Occipital lobe (tissue), 1 donor: ENCODE measurements at regions not wholly inside any gene's neighbourhood (a gene's known extent, or its start where the extent isn't known, plus 50 kb on each side); places are given as distances from the start of the nearest gene placed in this dataset.

Source experiments
- DNase-seq: peaks from one replicate; lab custom pipeline; 2025; lab: John Stamatoyannopoulos, UW

DNA sequence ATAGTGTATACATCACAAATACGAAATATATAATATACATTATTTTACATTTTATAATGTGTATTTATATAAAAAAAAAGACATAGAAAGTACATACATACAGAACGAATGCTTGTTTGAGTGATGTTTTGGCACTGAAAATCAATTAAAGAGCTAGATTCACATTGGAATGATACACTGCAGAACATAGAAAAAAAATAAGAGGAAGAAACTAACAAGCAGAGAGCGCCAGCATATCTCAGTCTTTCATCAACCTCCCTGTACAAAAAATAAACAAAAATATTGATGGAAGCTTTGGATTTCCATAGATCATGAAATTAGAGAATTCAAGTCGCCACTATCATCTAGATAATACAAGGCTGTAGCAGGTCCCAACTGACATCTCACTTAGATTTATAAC lies 420.6 kb downstream of the CENPC start:
- DNase-seq: no peak

DNA sequence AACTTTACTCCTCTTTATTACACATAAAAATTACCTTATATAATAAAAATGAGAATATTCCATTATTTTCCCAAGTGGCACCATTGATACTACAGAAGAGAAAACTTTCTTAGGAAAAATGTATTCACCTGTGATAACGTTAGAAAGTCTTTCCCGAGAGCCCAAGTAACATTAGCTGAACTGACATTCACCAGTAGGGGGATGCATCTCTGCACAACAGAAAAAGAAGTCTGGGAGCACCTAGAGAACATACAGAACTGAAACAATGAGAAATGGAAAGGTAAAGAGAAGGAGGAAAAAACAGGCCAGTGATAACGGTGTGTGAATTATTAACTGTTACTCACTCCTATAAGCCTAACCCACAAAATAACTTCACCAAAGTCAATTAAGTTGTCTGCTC lies 423.3 kb downstream of the CENPC start:
- DNase-seq: no peak

DNA sequence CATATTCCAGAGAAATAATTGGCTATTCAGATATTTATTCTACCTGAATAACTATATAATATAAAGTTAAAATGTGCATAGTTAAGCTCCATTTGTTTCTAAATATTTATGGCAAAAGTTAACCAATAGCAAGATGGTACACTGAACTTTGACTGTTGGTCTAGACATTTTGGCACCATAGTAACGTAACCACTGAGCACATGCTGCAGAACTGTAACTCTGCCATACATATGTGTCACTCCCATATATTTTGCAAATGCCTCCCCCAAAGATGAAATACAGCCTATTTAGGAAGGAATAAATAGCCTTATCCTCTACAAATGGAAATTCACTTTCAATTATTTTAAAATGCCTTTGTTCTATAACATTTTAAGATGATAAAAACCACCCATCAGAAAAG lies 424.9 kb downstream of the CENPC start:
- DNase-seq: no peak

DNA sequence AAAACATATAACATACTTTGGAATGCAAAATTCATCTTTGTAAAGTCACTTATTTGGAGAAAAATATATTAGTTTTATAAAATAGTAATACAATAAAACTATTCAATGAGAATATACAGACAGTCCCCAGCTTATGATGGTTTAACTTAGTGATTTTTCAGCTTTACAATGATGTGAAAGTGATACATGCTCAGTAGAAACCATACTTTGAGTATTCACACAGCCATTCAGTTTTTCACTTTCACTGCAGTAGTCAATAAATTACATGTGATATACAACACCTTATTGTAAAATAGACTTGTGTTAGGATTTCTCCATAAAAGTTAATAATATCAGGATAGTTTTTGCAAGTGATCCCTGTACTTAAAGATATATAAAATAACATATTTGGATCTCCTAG lies 436.0 kb downstream of the CENPC start:
- DNase-seq: no peak

DNA sequence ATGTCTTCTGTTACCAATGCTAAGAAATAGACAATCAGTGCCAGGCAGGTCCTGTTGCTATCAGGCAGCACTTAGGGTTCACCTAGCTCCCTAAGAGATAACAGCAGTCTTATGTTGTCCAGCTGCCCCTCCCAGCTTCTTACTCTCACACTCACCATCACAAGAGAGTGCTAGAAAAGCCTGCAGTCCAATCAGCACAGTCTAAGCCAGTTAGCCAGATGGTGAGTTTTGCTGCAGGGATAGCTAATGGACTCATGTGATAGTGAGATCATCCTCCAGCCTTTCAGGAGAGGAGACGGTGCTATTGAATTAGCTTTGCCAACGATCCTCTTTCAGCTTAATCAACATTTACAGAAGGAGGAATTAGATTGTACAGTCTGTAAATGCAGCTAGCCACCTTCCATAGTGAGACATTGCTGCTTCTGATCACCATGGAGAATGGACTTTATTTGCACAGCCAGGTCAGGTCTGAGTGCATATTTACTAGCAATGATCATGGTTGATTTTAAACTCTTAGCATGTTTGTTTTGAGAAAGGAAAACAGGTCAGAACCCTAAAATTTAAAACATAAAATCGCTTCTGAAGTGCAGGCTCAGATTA lies 438.3 kb downstream of the CENPC start:
- no peak for DNase-seq

DNA sequence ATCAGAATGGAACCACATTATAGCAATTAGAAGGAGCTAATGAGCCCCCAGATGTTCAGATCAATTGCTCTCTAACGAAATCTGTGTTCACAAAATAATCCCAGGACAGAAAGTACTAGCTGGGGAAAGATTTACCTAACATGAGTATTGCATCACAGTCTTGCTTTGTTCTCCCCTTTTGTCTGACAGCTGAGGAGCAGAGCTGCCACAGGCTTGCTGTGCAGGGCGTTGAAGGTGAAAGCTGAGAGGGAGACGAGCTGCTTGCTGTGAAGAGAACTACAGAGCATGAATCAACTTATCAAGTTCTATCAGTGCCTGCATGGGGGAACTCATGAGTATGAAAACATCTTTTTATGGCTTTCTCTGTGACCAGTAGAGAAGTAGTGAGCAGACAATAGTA lies 441.2 kb downstream of the CENPC start:
- DNase-seq: no peak

DNA sequence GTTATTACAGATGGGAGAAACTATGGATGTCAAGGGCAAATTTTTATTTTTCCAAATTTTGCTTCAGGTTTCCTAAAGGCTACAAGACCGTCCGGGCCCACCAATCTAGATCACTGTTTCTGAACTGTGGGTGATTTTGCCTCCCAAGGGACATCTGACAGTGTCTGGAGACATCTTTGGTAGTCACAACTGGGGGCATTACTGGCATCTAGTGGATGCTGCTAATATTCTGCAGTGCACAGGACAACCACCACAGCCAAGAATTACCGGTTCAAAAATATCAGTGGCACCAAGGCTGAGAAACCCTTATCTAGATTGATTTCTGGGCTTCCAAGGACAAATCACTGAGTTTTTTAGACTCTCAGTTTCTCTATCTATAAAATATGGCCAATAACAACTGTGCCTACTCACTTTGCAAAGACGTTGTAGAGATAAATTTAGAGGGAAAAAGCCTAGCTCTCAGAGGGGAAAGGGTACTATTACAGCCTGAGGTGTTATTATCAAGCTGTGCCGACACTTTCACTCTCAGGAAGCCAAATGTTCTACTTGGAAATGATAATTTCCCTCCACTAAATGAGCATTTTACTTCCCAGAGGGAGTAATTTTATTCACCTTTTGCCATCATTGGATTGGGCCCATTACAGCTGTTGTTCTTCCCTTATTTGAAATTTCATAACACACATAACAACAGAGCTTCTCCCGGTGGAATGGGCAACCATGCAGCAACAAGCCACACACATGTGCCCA lies 442.1 kb downstream of the CENPC start:
- DNase-seq: no peak

DNA sequence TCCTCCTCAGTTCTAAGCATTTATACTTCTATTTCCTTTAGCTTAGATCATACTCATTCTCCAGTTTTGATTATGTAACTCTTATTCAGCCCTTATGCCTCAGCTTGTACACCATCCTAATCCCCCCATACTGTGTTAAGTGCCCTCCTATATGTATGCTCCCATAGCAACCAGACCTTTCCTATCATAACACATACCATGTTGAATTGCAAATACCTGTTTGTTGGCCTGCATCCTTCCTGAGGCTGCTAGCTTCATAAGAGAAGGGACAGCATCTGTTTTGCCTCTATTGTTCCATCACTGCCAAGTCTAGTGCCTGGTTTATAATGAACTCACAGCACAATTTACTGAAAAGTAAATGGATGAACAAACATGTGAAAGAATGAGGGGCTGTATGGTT lies 443.7 kb downstream of the CENPC start:
- no peak for DNase-seq

DNA sequence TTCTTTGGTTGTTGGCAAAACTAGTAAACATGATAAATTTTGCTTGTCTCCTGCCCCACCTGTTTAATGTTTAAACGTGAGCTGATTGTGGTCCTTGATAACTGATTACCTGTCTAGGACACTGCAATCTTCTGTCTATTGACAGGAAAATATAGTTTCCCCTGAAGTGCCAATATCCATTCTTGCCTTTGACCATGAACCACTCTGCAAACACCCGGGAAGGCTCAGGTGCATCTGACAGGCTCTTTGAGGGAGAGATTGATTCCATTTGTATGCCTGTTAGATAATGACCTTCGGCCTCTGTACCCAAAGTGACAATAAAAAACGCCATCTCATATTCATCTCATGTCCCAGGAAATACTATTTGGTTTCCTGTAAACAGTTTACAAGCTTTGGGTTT lies 453.0 kb downstream of the CENPC start:
- no peak for DNase-seq

DNA sequence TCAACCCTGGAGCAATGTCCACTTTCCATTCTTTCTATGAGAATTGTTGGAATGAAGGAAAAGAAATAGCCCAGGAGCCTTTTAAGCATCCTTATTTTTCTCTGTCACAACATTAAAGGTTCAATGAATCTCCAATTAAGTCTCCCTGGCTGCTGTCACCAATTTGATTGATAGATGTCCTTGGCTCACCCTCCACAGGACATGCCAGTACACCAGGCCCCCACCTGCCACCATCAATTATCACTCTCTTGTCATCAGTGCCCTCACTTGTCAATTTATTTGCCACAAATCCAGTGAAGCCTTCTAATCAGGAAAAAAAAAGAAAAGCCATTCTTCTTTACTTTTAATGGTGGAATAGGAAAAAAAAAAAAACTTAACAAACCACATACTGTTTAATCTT lies 453.6 kb downstream of the CENPC start:
- no peak for DNase-seq

DNA sequence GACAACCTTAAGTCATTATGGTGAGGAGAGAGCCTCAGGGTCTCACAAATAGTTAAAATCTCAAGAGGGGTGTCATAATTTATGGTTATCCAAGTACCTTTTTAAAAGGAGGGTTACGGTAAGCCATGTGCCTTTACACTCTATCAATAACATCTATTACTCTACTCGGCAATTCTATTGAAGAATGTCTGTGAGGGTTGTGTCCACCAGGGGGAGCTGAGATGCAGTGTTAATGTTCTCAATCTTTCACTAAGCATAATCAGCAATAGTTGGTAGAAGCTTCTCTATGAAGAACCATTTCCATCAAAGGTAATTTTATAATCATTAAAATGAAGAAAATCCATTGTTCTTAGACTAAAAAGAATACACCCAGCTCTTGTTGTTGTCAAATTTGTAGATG lies 457.4 kb downstream of the CENPC start:
- no peak for DNase-seq

DNA sequence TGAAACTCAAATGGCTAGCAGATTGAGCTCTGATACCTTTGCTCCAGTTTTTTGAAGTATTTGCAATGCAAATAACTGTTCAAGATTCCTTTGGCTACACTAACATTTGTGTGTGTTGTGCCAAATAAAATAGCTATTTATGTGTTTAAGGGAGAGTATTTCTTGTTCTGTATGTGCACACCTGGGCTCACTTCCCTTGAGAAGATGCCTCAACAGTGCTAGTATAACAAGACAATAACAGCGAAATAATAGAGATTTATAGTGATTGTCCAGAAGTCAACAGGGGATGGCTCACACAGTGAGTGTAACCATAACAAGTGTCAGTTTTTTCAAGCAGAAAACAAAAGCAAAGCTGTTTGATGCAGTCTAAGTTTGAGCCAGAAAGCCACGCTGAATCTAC lies 460.5 kb downstream of the CENPC start:
- DNase-seq: no peak

DNA sequence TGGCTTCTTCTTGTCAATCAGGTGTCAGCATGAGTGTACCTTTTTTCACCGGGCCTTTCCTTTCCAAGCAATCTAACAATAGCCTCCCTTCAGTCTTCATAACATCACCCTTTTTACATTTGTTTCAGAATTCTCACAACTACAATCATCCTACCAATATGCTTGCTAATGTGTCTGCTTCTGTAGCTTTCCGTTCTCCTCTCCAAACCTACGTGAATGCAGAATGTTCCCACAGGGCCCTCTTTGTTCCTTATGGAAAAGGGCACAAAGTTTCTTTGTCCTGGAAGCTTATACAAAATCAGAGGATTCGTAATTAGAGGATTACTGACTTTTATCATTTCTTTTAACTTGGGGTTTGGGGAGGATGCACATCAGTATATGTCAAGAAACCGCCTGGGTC lies 461.8 kb downstream of the CENPC start:
- DNase-seq: no peak

DNA sequence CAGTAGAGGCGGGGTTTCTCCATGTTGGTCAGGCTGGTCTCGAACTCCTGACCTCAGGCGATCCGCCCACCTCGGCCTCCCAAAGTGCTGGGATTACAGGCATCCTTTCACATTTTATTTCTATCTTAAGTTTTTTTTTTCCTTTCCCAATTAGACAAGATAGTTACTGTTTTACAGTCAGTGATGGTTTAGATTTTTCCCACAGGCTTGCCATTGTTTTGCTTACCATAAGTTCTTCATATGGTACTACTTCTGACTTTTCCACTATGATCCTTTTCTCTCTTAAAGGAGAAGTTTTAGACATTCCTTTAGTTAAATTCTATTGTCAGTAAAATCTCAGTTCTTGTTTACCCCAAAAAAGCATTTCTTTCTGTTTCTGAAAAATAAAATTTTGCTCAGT lies 462.6 kb downstream of the CENPC start:
- DNase-seq: no peak

DNA sequence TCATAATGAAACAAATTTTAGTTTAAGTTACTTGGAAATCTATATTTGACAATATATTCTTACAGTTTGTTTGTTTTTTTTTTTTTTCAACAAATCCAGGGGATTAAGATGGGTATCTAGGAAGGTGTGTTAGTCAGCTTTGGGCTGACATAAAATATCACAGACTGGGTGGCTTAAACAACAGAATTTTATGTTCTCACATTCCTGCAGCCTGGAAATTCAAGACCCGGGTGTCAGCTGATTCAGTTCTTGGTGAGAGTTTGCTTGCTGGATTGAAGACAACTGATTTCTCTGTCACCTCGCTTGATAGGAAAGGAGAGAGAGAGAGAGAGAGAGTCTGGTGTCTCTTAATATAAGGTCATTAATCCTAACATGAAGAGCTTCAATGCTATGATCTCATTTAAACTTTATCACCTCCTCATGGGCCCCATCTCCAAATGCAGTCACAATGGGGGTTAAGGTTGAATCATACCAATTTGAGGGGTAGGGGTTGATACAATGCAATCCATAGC lies 465.2 kb downstream of the CENPC start:
- DNase-seq: no peak

DNA sequence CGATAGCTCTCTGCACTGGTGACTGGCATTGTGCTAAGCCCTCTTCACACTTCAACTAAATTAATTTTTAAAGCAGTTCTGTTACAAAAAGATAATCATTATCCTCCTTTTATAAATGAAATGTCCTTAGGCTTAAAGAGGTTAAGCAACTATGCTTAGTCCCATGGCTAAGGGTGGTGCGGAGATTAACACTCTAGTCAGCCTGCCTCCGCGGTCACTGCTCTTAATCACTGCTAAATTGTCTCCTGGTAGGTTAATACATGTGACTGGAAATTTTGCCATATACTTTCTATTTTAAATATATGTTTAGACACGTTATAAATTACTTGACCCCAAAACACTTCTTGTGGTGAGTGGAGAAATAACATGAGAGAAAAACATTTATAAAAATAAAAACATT lies 473.7 kb downstream of the CENPC start:
- DNase-seq: no peak

DNA sequence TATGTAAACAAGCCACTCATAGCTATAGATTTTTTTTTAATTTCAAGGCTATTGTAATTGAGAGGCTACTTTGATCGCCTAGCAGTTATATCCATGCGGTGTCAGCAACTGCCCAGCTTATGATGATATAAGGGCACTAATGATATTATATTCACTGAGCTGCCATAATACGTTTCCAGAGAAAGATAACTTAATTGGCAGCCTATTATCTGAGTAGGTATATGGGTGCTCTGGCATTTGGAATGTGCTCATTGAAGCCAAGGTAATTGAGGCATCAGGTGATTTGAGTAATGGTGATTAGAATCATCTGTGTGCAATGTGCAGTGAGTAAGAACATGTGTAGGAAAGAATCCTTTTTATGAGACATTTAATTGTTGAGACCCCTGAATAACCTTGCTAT lies 490.0 kb downstream of the CENPC start:
- DNase-seq: no peak

DNA sequence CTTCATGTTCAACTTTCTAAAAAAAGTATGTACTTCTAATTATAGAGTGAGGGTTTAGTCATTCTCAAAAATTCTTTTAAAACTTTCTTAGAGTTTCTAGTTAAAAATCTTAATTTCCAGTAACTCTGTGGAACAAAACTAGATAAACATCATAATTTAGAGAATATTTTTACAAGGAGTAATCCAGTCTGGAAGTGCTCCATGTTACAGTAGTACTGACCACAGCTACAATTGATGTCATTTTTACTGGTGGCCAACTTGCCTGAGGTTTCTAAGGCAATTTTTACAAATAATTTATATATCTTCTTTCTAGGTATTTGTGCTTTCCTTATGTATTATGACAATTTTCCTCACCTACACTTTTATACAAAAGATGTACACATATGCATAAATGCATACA lies 490.4 kb downstream of the CENPC start:
- no peak for DNase-seq

DNA sequence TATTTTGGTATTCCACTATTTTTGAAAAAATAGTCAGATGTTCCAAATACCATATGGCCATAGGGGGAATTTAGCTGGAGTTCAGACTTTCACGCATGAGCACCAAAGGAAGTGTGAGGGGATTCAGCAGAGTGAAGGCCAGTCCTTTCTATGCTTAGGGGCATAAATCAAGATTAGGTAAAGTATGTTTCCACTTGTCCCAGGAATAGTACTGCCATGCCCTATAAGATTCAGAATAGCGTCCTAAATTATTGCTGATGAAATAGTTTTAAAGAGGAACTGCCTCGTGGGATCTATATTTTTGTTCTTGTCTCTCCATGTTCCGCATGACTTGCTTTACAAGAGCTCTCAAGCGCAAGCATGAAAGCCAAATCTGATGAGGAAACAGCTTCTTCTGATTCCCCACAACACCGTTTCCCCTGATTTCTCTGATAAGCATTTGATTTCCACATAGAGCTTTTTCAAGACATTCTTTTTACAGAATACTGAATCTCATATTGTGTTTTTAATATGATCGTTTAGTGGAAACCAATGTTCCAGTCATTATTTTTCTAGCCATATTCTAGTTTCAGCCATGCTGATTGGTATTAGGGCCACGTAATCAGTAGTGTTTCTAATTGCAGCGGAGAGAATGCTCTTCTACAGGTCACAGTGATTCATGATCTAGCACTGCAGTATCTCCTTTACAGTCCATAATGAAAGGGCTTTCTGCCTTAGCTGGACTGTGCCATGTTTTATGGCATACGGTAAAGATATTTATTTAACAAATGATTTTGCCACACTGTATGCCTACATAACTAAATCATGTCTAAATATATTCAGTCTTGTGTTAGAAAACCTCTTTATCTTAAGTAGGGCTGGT lies 492.3 kb downstream of the CENPC start:
- DNase-seq: no peak

DNA sequence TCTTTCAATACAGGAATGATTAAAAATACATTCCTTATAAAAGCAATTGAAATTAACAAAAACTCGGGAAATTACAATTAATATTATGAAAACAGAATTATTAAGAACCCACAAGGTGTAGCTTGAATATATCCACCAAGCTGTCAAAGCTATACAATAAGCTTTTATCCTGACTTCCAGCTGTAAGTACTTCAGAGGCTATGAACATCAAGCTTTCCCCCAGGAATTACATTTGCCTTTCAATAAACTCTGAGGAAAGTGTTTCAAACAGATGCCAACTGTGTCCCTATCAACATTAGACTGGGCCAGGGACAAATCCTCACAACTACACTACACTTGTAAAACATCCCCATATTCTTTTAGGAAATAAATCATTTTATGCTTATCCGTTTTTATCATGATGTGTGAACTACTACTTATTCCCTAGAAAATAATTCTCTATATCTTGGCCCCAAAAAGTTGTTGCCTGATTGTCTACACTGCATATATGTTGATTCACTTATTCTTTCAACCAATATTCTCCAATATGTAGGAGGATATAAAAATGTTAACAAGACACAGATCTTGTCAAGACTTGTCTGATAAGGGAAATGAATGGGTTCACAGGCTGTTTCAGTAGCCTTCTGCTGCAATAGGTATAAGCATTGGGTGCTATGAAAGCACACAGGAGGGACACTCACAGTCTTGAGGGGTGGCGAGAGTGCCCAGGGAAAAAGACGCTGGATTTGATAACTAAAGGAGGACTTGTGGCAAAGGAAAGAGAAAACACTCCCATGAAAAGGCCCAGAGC lies 494.1 kb downstream of the CENPC start:
- DNase-seq: no peak

DNA sequence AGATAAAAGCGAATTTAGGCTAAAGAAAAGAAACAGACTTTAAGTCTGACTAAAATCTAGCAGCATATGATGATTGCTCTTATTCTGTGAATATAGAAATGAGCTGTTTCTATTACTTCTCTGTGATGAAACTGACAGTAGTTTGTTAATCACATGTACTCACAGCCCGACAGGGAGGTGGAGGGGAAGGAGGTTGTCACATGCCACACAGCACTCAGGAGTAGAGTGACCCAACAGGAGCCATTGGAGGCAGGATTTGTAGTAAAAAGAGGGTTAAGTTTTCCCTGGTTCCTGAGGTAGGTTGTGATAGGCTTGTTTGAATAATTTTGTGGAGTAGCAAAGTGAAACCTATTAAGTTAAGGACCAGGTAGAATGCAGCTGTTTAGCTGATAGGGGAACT lies 495.9 kb downstream of the CENPC start:
- DNase-seq: no peak

DNA sequence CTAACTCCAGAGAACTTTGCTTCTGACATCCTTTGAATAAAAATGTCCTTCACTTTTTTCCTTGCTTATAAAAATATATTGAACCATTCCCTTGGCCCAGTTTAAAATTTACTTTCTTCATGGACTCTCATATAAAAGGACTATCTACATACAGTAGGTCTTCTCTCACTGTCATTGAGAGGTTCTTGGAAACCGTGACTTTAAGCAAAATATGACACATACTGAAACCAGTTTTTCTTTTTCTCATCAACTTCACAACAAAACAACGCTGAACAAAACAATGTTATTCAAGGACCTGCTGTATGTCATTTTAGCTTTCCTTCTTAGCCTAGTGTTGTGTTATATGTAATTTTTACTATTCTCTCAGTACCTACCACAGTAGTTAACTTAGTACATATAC lies 496.8 kb downstream of the CENPC start:
- DNase-seq: no peak
